GM12878 (cell line): ENCODE measurements at regions not wholly inside any gene's neighbourhood (a gene's known extent, or its start where the extent isn't known, plus 50 kb on each side); places are given as distances from the start of the nearest gene placed in this dataset.

ENCODE experiments used
- ATAC-seq: fragments of 200-7000 bp; cut with Tn5 transposase; 3 replicates; pipeline ENCODE4 v1.9.1; 2020; ENCODE audit warnings: mild to moderate bottlenecking, moderate library complexity
- BruUV-seq: library from RNA; stranded (reverse); fragments of 400-500 nt; replicated peaks from 2 replicates; lab custom pipeline; 2021; lab: Mats Ljungman, UMichigan
- CTCF ChIA-PET: fragments of 300-600 bp; sonication (Branson Sonifier 250); formaldehyde crosslinking; extraction: SDS; loops from one replicate; lab custom pipeline; 2021; ENCODE audit warnings: inconsistent platforms; lab: Yijun Ruan, JAX
- POLR2A ChIA-PET: fragments of 350-600 bp; formaldehyde crosslinking; extraction: SDS; loops from one replicate; lab custom pipeline; 2021; ENCODE audit warnings: inconsistent platforms; lab: Charles Lee
- RAD21 ChIA-PET: fragments of 300-600 bp; sonication (Branson Sonifier 250); formaldehyde crosslinking; loops from one replicate; lab custom pipeline; 2023; ENCODE audit warnings: antibody characterized with exemption; ENCODE audit not compliant: unreplicated experiment; lab: Charles Lee
- SMC1A ChIA-PET: fragments of 300-600 bp; sonication (Branson Sonifier 250); formaldehyde crosslinking; loops from one replicate; lab custom pipeline; 2023; ENCODE audit not compliant: unreplicated experiment, uncharacterized antibody; lab: Charles Lee
- DNase-seq: peaks from one replicate; pipeline ENCODE4 v3.0.0-alpha.2; 2011; ENCODE audit warnings: low read depth, low spot score
- FAIRE-seq: peaks from 3 replicates; lab custom pipeline; 2011; peaks lifted over from hg19 to GRCh38; lab: Jason Lieb, UNC
- H2AFZ ChIP-seq: 2 replicates; pipeline ENCODE4 v1.6.0; 2011; ENCODE audit warnings: low read depth, low read length, control low read depth; ENCODE audit not compliant: control insufficient read depth
- H3K27ac ChIP-seq: 2 replicates; pipeline ENCODE4 v1.5.1; 2011; ENCODE audit warnings: control low read depth; ENCODE audit not compliant: control insufficient read depth, insufficient read depth
- H3K27me3 ChIP-seq, 2 experiments: replicated peaks in 1 of 2; 2 replicates each; pipeline versions ENCODE4 v1.6.0 to v1.6.1; 2011; ENCODE audit warnings: low read length in 1 of 2; ENCODE audit not compliant: control insufficient read depth in 2 of 2, insufficient read depth in 2 of 2
- H3K36me3 ChIP-seq, 2 experiments: 2 replicates each; pipeline ENCODE4 v1.5.1; 2011; ENCODE audit warnings: low read length in 1 of 2; ENCODE audit not compliant: control insufficient read depth in 2 of 2, insufficient read depth in 2 of 2
- H3K4me1 ChIP-seq: 2 replicates; pipeline ENCODE4 v1.6.1; 2011; ENCODE audit warnings: mild to moderate bottlenecking, low read length, moderate library complexity, mixed read lengths; ENCODE audit not compliant: control insufficient read depth, insufficient read depth
- H3K4me2 ChIP-seq: 2 replicates; pipeline ENCODE4 v1.6.0; 2011; ENCODE audit warnings: control low read depth; ENCODE audit not compliant: control insufficient read depth, insufficient read depth
- H3K4me3 ChIP-seq: fragments of 200-600 bp; sonication (generic); 2 replicates; pipeline ENCODE4 v1.5.1; 2016
- H3K79me2 ChIP-seq: 2 replicates; pipeline ENCODE4 v1.6.0; 2011; ENCODE audit warnings: low read length; ENCODE audit not compliant: control insufficient read depth, insufficient read depth
- H3K9ac ChIP-seq: 2 replicates; pipeline ENCODE4 v1.8.0; 2011; ENCODE audit warnings: low read length, control low read depth, mixed read lengths; ENCODE audit not compliant: control insufficient read depth, insufficient read depth
- H3K9me3 ChIP-seq: replicated peaks from 3 replicates; pipeline ENCODE4 v1.5.1; 2011; ENCODE audit warnings: mild to moderate bottlenecking, low read length; ENCODE audit not compliant: control insufficient read depth, insufficient read depth
- H4K20me1 ChIP-seq: 2 replicates; pipeline ENCODE4 v1.6.0; 2011; ENCODE audit not compliant: control insufficient read depth, insufficient read depth
- BHLHE40 ChIP-seq, 2 experiments: fragments of 450-650 bp in 1 of 2; IDR thresholded peaks; 2 replicates each; pipeline ENCODE4 v1.6.1; 2011 to 2017; ENCODE audit warnings: low read depth in 2 of 2, borderline replicate concordance in 1 of 2, improper control_type of control experiment in 1 of 2, low read length in 1 of 2, mild to moderate bottlenecking in 1 of 2
- CBFB ChIP-seq: IDR thresholded peaks from 2 replicates; pipeline ENCODE4 v1.6.1; 2016; ENCODE audit warnings: antibody characterized with exemption, low read depth
- CREM ChIP-seq: IDR thresholded peaks from 2 replicates; pipeline ENCODE4 v1.6.1; 2014; ENCODE audit warnings: antibody characterized with exemption, low read depth
- E4F1 ChIP-seq: fragments of 450-650 bp; IDR thresholded peaks from 2 replicates; pipeline ENCODE4 v1.6.1; 2018; ENCODE audit warnings: borderline replicate concordance, mild to moderate bottlenecking; ENCODE audit not compliant: partially characterized antibody
- FOXK2 ChIP-seq: fragments of 450-650 bp; IDR thresholded peaks from 2 replicates; pipeline ENCODE4 v1.6.1; 2017; ENCODE audit warnings: mild to moderate bottlenecking, moderate library complexity
- HCFC1 ChIP-seq: fragments of 150-350 bp; IDR thresholded peaks from 2 replicates; pipeline ENCODE4 v1.6.1; 2014; ENCODE audit warnings: low read length
- HDAC2 ChIP-seq: fragments of 200-600 bp; sonication (generic); IDR thresholded peaks from 2 replicates; pipeline ENCODE4 v1.6.1; 2017
- MAX ChIP-seq: IDR thresholded peaks from 2 replicates; pipeline ENCODE4 v1.6.1; 2012; ENCODE audit warnings: low read depth, low read length, improper control_type of control experiment
- MTA3 ChIP-seq: IDR thresholded peaks from 2 replicates; pipeline ENCODE4 v1.6.1; 2012; ENCODE audit warnings: low read length, inconsistent platforms, borderline replicate concordance
- NR2F1 ChIP-seq: fragments of 450-650 bp; conservative IDR thresholded peaks from 2 replicates; pipeline ENCODE4 v1.6.1; 2017; ENCODE audit warnings: mild to moderate bottlenecking
- POLR2A ChIP-seq: IDR thresholded peaks from 2 replicates; pipeline ENCODE4 v1.6.1; 2011; ENCODE audit warnings: low read depth, mild to moderate bottlenecking, low read length
- POLR2AphosphoS2 ChIP-seq: IDR thresholded peaks from 2 replicates; pipeline ENCODE4 v1.6.1; 2011; ENCODE audit warnings: low read depth, mild to moderate bottlenecking, low read length, improper control_type of control experiment, moderate library complexity
- SREBF1 ChIP-seq: IDR thresholded peaks from 2 replicates; pipeline ENCODE4 v1.6.1; 2012; ENCODE audit warnings: mild to moderate bottlenecking, low read length
- STAT3 ChIP-seq: IDR thresholded peaks from 2 replicates; pipeline ENCODE4 v1.6.1; 2011; ENCODE audit warnings: low read depth, low read length, improper control_type of control experiment
- SUPT20H ChIP-seq: IDR thresholded peaks from 2 replicates; pipeline ENCODE4 v1.6.1; 2011; ENCODE audit warnings: low read depth, mild to moderate bottlenecking, low read length, moderate library complexity, borderline replicate concordance; ENCODE audit not compliant: control insufficient read depth
- TCF12 ChIP-seq: IDR thresholded peaks from 2 replicates; pipeline ENCODE4 v1.6.1; 2011; ENCODE audit warnings: low read depth, mild to moderate bottlenecking, low read length
- YBX1 ChIP-seq: fragments of 450-650 bp; IDR thresholded peaks from 2 replicates; pipeline ENCODE4 v1.6.1; 2016; ENCODE audit warnings: antibody characterized with exemption
- ZNF592 ChIP-seq: fragments of 450-650 bp; IDR thresholded peaks from 2 replicates; pipeline ENCODE4 v1.6.1; 2017; ENCODE audit warnings: mild to moderate bottlenecking, moderate library complexity
- WGBS: methylation state at CpG from one replicate; pipeline ENCODE4 v1.1.6; 2016; ENCODE audit warnings: low lambda C conversion rate; ENCODE audit not compliant: insufficient replicate concordance, insufficient coverage; ENCODE audit errors: missing lambda C conversion rate; 5-methylcytosine and 5-hydroxymethylcytosine counted together
- in situ Hi-C: fragments of 300-500 bp; cut with MboI; formaldehyde crosslinking; loops from 9 replicates; pipeline ENCODE4 v1.14.3; 2018; ENCODE audit warnings: mixed read lengths
- intact Hi-C: fragments of 100-400 bp; cut with micrococcal nuclease; formaldehyde crosslinking; loops from one replicate; pipeline ENCODE4 v1.14.2; 2022; ENCODE audit not compliant: unreplicated experiment

- ChIA-PET SMC1A (no interaction called here), POLR2A (no interaction called here), RAD21 (no interaction called here), CTCF (interaction anchor here (1.2 kb wide), 1 partner anchor 16 kb away, joined by 3 read pairs; no protein-coding TSS in a partner anchor)
- no TSS peak for BruUV-seq
- Histone ChIP-seq H3K9ac (no peak overlapping the region), H4K20me1 (no peaks in the 10 kb centered on the region), H3K4me3 (no peak overlapping the region), H3K79me2 (no peaks in the 10 kb centered on the region), H3K4me1 (no peaks in the 10 kb centered on the region), H3K27me3 (no peaks in the 10 kb centered on the region), H3K36me3 (no peaks in the 10 kb centered on the region), H3K9me3 (no peaks in the 10 kb centered on the region; the same call in 2 of the 3 replicates), H3K4me2 (no peak overlapping the region), H2AFZ (no peak overlapping the region), H3K27ac (no peak overlapping the region)
- intact Hi-C loops (no loop called here), in situ Hi-C loops (no loop called here)
- ATAC-seq (no peak), DNase-seq (no peak), FAIRE-seq (no peak)
- WGBS, result 29% methylated on average over 8 of the region's 8 CpGs
- no peak for TF ChIP-seq POLR2A
- TF ChIP-seq CREM, result no peak
- no peak for TF ChIP-seq MAX
- TF ChIP-seq NR2F1, result no peak
- TF ChIP-seq SREBF1, result no peak
- TF ChIP-seq SUPT20H, result no peak
- no peak for TF ChIP-seq MTA3
- TF ChIP-seq CBFB, result no peak
- no peak for TF ChIP-seq HDAC2
- no peak for TF ChIP-seq YBX1
- TF ChIP-seq POLR2AphosphoS2, result no peak
- no peak for TF ChIP-seq FOXK2
- TF ChIP-seq STAT3, result no peak
- TF ChIP-seq E4F1, result no peak
- TF ChIP-seq ZNF592, result no peak
- TF ChIP-seq BHLHE40 (IDR thresholded peaks at IDR 0.05; ENCODE audit: borderline replicate concordance in 1 of 2, low read depth in 2 of 2, low read length in 1 of 2), result no peak
- no peak for TF ChIP-seq TCF12
- TF ChIP-seq HCFC1, result no peak
Observed at GRCh38 chrX:36501169-36501702, 506.9 kb upstream of the FAM47C start.
